ENCODE measurements at regions not wholly inside any gene's neighbourhood (a gene's known extent, or its start where the extent isn't known, plus 50 kb on each side); places are given as distances from the start of the nearest gene placed in this dataset.
A peak's percentile ranks its signal among the peaks of the same experiment; 100 is the strongest.

DNA sequence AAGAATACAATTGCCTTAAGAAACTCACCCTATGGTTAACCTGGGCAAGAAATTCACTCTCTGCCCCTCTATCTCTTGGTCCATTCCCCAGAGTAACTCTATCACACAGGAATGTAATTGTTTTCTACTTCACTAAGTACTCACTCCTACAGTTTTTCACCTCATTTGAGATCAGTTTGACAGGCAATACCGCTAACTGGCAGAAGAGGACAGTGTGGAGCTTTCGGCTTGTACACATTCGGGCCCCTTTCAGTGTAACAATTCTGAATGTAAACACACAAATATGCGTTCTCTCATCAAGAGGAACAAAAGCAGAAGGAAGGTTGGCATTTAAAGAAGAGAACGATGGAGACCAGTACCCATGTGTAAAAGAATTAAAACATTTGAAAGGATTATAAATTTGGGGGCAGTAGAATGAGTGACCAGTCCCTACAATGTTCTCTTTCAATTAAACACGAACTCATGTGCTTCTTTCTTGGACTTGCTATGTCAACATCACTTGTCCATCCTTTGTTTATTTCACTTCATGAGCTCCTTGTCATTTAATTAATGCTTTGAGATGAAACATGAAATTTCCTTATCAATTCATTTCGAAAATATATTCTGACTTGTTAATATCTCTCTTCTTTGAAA, 188.5 kb upstream of the GRAMD2B start:
- Histone ChIP-seq H3K9me3 (replicated peaks) (no peaks in the 10 kb centered on the region), H3K27me3 (replicated peaks) (no peaks in the 10 kb centered on the region), H3K4me1 (replicated peaks) (no peaks in the 10 kb centered on the region), H3K4me3 (no peak overlapping the region), H3K36me3 (no peaks in the 10 kb centered on the region), H3K27ac (no peak overlapping the region)
- DNase-seq (ENCODE audit: low read depth in 1 of 2, low spot score in 2 of 2): peak in 1 of 2 experiments; percentile 35

DNA sequence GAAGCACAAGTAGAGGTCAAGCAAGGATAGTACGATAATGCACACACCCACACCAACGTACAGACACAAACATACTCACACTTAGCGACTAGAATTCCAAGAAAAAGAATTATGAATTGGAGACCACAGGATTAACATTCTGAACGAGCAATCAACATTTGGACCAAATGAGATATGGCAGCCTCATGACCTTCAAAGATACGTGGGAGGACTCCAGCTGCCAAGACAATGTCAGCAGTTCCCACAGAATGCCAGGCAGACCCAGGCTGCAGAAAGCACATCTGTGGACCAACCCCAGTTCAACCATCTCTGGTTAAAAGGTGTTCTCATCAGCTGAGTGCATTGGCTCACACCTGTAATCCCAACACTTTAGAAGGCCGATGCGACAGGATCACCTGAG, 187.6 kb upstream of the GRAMD2B start:
- DNase-seq (ENCODE audit: low read depth in 1 of 2, low spot score in 2 of 2): no peak
- no peak overlapping the region for H3K4me3 ChIP-seq
- no peak overlapping the region for H3K27ac ChIP-seq
- H3K36me3 ChIP-seq: no peaks in the 10 kb centered on the region
- no peaks in the 10 kb centered on the region for H3K4me1 ChIP-seq (replicated peaks)
- no peaks in the 10 kb centered on the region for H3K9me3 ChIP-seq (replicated peaks)
- H3K27me3 ChIP-seq (replicated peaks): no peaks in the 10 kb centered on the region

DNA sequence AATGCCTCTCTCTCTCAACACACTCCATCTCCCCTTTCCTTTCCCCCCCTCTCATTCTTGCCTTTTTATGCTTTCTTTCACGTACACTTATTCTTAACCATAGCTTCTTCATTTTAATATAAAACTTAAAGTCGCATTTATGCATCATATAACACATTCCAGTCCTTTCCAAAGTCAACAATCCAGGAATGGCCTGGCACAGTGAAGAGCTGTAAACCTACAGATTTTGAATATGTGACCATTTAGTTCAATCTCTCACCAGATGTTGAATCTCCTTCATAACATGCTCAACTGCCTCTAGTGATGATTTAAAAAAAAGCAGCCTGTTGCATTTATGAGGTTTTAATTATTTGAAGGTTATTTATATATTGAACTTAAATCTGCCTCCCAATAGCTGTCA, 186.2 kb upstream of the GRAMD2B start:
- no peaks in the 10 kb centered on the region for H3K36me3 ChIP-seq
- H3K27me3 ChIP-seq (replicated peaks): no peaks in the 10 kb centered on the region; the same call in 1 of the 2 replicates
- H3K9me3 ChIP-seq (replicated peaks): no peaks in the 10 kb centered on the region
- H3K4me1 ChIP-seq (replicated peaks): no peaks in the 10 kb centered on the region
- no peak overlapping the region for H3K4me3 ChIP-seq
- H3K27ac ChIP-seq: no peak overlapping the region
- DNase-seq (ENCODE audit: low read depth in 1 of 2, low spot score in 2 of 2): no peak

DNA sequence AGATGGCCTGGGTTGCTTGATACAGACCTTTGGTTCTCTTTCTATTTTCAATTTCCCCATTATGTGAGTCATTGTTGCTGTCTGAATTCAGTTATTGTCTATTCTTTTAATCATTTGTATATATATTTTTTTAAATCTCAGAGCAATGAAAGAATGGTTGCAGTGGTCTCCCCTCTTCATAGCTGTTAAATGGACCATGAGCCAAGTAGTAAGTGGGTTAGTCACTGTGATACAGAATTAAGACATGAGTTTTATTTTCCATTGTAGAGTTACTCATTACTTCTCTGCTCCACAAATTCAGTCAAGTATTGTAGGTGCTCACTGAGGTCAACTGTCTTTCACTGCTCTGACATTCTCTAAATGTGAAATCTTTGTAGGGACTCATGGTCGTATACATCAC, 174.6 kb upstream of the GRAMD2B start:
- Histone ChIP-seq H3K36me3 (no peaks in the 10 kb centered on the region), H3K4me1 (replicated peaks) (no peaks in the 10 kb centered on the region)
- DNase-seq (ENCODE audit: low read depth in 1 of 2, low spot score in 2 of 2): no peak

DNA sequence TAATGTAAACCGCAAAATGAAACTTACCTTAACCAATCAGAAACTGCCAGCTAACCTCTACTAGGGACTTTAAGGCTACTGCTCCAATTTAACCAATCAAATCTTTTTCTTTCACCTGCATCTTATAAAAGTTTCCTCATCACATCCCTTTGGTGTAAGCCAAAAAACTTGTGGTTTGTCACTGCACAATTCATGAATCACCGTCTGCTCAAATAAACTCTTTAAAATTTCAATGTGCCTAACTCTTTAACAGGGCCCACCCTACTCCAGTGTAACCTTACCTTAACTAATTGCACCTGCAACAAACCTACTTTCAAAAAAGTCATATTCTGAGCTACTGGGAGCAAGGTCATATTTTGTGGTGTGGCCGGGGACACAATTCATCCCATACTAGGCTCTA, 172.2 kb upstream of the GRAMD2B start:
- Histone ChIP-seq H3K4me1 (replicated peaks) (no peaks in the 10 kb centered on the region), H3K4me3 (no peak overlapping the region), H3K36me3 (no peaks in the 10 kb centered on the region), H3K27me3 (replicated peaks) (no peaks in the 10 kb centered on the region), H3K9me3 (replicated peaks) (no peaks in the 10 kb centered on the region), H3K27ac (no peak overlapping the region)
- DNase-seq (ENCODE audit: low read depth in 1 of 2, low spot score in 2 of 2): no peak

More for the DNA sequence above, 174.6 kb upstream of the GRAMD2B start:
- Histone ChIP-seq H3K27me3 (replicated peaks) (no peaks in the 10 kb centered on the region), H3K27ac (no peak overlapping the region), H3K4me3 (no peak overlapping the region), H3K9me3 (replicated peaks) (no peaks in the 10 kb centered on the region)

DNA sequence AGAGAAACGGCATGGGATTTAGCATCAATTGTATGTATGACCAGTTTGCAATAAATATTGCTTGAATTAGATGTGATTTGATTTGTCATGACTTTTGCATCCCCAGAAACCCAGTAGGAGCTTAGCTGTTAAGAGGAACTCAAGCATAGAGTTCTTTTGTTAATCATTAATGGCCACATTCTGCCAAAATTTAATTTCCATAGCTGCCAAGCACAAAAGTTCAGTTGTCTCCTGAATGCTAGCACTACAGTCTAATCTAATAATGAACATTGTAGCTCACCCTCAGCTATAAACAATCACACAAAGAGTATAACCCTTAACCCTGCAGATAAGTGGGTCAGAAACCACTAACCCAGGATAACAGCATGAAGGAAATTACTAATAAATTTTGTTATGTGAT, 169.8 kb upstream of the GRAMD2B start:
- Histone ChIP-seq H3K4me3 (no peak overlapping the region), H3K9me3 (replicated peaks) (no peaks in the 10 kb centered on the region), H3K27me3 (replicated peaks) (no peaks in the 10 kb centered on the region), H3K4me1 (replicated peaks) (no peaks in the 10 kb centered on the region), H3K27ac (no peak overlapping the region), H3K36me3 (no peaks in the 10 kb centered on the region)
- DNase-seq (ENCODE audit: low read depth in 1 of 2, low spot score in 2 of 2): no peak

DNA sequence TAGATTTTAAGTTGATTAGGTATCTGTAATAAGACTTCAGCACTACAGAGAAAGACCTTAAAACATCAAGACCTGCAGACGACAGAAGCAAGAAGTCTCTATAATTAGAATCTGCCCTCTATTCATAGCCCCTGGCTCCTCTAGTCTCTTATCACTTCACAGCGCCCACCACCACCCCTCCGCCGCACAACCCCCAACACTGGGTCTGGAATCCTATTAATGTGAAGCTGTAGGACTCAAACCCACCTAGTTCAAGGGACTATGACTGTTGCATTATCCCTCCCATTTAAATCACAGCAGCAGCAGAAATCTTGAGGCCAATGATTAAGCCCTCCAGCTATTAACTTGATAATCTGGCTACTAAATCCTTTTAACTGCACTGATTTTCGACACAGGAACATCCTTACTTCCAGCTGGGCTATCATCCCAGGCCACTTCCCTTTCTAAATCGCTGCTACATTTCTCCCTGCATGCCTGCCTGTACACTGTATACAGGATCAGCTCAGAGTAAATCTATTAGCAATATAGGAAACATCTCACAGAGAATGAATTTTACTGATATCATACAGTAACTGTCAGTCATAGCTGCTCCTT, 159.5 kb upstream of the GRAMD2B start:
- Histone ChIP-seq H3K4me3 (no peak overlapping the region), H3K4me1 (replicated peaks) (no peaks in the 10 kb centered on the region)
- no peak for DNase-seq (ENCODE audit: low read depth in 1 of 2, low spot score in 2 of 2)

DNA sequence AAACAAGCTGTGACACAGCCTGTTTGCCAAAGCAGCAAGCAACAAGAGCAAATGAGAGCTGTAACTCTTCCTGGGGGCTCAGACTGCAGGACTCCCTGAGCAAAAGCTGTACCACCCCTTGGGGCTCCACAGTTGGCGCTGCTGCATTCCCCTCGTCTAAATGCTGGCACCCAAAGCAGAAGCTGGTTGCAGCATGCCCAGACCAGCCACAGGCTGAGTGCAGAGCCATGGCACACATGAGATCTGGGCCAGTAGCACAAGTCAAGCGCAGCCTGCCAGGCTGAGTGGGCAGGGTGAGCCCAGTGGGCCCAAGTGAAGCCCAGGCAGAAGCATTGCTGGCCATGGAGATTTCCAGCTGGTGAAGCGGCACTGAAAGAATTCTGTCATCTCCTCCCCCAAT, 157.3 kb upstream of the GRAMD2B start:
- Histone ChIP-seq H3K4me1 (replicated peaks) (no peaks in the 10 kb centered on the region), H3K27ac (no peak overlapping the region), H3K4me3 (no peak overlapping the region), H3K36me3 (no peaks in the 10 kb centered on the region), H3K27me3 (replicated peaks) (no peaks in the 10 kb centered on the region), H3K9me3 (replicated peaks) (no peaks in the 10 kb centered on the region)
- no peak for DNase-seq (ENCODE audit: low read depth in 1 of 2, low spot score in 2 of 2)

More for the DNA sequence above, 159.5 kb upstream of the GRAMD2B start:
- H3K27ac ChIP-seq: no peak overlapping the region
- H3K36me3 ChIP-seq: no peaks in the 10 kb centered on the region
- H3K27me3 ChIP-seq (replicated peaks): no peaks in the 10 kb centered on the region
- H3K9me3 ChIP-seq (replicated peaks): no peaks in the 10 kb centered on the region

DNA sequence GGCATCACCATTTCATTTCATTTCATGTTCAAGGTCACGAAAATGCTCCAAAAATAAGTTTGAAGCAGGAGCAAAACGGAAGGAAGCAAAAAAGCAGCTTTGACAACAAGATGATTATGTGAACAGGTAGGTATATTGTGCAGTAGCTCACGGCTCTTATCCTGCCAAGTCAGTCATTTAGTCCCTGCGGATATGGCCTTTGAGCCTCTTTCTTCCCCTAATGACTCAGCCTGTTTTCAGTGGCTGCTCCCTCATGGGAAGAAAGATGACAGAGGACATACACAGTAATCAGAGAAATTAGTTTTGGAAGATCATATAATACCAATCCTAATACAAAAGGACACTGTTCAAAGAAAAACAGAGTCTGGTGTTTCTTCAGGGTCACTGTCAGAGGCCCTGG, 155.8 kb upstream of the GRAMD2B start:
- H3K4me3 ChIP-seq: no peak overlapping the region
- H3K9me3 ChIP-seq (replicated peaks): no peaks in the 10 kb centered on the region
- H3K27me3 ChIP-seq (replicated peaks): no peaks in the 10 kb centered on the region
- H3K36me3 ChIP-seq: no peaks in the 10 kb centered on the region
- no peak for DNase-seq (ENCODE audit: low read depth in 1 of 2, low spot score in 2 of 2)
- H3K4me1 ChIP-seq (replicated peaks): no peaks in the 10 kb centered on the region
- H3K27ac ChIP-seq: no peak overlapping the region

DNA sequence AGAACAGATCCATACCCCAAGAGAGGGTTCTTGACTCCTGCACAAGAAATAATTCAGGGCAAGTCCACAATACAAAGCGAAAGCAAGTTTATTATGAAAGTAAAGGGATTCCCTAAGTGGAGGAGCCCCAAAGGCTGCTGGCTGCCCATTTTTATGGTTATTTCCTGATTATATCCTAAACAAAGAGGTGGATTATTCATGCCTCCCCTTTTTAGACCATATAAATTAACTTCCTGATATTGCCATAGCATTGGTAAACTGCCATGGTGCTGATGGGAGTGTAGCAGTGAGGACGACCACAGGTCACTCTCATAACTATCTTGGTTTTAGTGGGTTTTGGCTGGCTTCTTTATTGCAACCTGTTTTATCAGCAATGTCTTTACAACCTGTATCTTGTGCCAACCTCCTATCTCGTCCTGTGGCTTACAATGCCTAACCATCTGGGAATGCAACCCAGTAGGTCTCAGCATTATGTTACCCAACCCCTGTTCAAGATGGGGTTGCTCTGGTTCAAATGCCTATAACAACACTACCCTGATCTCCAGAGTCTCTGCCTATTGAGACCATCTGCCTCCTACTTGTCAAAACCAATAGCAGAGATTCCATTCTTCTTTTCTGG, 154.4 kb upstream of the GRAMD2B start:
- Histone ChIP-seq H3K4me3 (no peak overlapping the region), H3K27ac (no peak overlapping the region), H3K27me3 (replicated peaks) (no peaks in the 10 kb centered on the region), H3K9me3 (replicated peaks) (no peaks in the 10 kb centered on the region), H3K4me1 (replicated peaks) (no peaks in the 10 kb centered on the region), H3K36me3 (no peaks in the 10 kb centered on the region)
- DNase-seq (ENCODE audit: low read depth in 1 of 2, low spot score in 2 of 2): no peak

DNA sequence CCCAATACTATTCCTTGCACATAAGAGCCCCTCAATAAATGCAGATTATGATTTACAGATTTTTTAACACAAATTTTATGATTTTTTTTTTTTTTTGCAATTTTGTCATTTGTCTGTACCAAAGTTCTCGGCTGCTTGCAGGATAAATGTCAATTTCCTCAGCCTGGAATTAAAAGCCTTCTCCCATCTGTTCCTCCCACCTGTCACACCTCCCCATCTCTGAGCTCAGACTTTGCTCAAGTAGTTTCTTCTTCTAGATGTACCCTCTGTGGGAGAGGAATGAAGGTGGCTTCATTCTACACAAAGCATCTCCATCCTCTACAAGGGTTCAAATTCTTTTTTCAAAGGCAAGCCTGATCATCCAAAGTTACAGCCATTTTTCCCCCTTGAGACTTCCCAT, 153.7 kb upstream of the GRAMD2B start:
- Histone ChIP-seq H3K4me1 (replicated peaks) (no peaks in the 10 kb centered on the region), H3K4me3 (no peak overlapping the region), H3K36me3 (no peaks in the 10 kb centered on the region), H3K27me3 (replicated peaks) (no peaks in the 10 kb centered on the region), H3K27ac (no peak overlapping the region), H3K9me3 (replicated peaks) (no peaks in the 10 kb centered on the region)
- no peak for DNase-seq (ENCODE audit: low read depth in 1 of 2, low spot score in 2 of 2)

DNA sequence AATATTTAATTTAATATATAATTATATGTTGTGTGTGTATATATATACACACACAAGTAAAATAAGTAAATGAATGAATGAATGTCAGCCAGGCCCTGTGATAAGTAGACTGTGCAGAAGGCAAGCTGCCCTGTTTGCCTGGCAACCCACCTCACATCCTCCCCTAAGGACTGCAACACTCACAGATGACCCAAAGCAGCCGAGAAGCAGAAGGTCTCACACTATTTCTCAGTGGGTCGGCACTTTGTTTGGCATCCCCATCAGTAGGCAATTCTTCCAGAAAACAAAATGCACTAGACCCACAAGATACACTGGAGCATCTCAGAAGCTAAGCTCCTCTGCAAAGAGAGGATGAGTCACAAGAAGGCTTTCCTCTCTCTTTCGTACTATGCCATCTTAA, 152.1 kb upstream of the GRAMD2B start:
- no peak for DNase-seq (ENCODE audit: low read depth in 1 of 2, low spot score in 2 of 2)
- Histone ChIP-seq H3K4me3 (no peak overlapping the region), H3K9me3 (replicated peaks) (no peaks in the 10 kb centered on the region), H3K27me3 (replicated peaks) (no peaks in the 10 kb centered on the region), H3K27ac (no peak overlapping the region), H3K4me1 (replicated peaks) (no peaks in the 10 kb centered on the region), H3K36me3 (no peaks in the 10 kb centered on the region)

DNA sequence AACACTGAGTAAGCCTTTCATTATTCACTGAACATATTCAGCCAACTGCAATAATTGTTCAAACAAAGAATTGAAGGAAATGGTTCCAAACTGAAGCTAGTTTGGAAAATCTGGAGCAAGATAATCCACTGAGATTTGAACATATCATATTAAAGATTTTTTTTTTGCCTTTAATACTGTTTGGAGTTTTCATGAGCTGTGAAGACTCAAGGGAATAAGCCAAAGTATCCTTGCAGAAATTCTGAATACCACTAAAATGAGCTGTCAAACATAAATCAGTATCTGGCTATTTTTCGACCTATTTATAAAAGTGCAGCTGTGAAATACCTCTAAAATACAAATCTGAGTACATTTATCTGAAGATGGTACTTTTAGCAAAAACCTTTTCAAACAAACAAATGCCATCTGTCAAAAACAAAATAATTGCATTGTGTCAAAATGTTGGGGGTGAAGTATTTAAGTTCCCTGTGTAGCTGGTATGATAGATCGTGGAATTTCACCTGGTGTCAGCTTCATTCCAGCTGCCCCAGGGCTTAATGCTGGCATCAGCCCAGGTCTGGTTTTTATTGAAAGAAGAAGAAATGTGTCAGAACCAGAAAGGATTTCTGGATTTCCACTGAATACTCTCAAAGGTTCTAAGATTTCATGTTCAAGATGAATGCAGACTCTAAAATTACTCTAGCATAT, 149.0 kb upstream of the GRAMD2B start:
- no peak for DNase-seq (ENCODE audit: low read depth in 1 of 2, low spot score in 2 of 2)
- no peaks in the 10 kb centered on the region for H3K4me1 ChIP-seq (replicated peaks)
- no peak overlapping the region for H3K27ac ChIP-seq
- H3K36me3 ChIP-seq: no peaks in the 10 kb centered on the region
- H3K27me3 ChIP-seq (replicated peaks): no peaks in the 10 kb centered on the region
- H3K4me3 ChIP-seq: no peak overlapping the region
- no peaks in the 10 kb centered on the region for H3K9me3 ChIP-seq (replicated peaks)

DNA sequence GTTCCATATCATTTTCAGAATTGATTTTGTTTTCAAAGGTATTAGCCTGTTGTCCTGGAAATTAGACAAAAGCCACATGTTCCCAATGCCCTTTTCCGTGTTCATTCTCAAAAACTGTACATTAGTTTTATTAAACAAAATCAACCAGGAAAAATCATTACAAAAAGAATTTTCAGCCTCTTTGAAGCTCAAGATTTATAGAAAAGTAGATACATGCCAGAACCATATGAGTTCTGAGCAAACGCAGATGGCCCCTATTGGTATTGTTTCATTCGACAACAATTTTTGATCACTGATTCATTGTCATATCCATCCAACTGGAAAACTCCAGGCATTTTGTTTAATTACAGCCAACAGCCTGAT, 148.5 kb upstream of the GRAMD2B start:
- no peaks in the 10 kb centered on the region for H3K9me3 ChIP-seq (replicated peaks)
- no peaks in the 10 kb centered on the region for H3K4me1 ChIP-seq (replicated peaks)
- H3K27me3 ChIP-seq (replicated peaks): no peaks in the 10 kb centered on the region
- no peak overlapping the region for H3K4me3 ChIP-seq
- H3K36me3 ChIP-seq: no peaks in the 10 kb centered on the region
- no peak overlapping the region for H3K27ac ChIP-seq
- no peak for DNase-seq (ENCODE audit: low read depth in 1 of 2, low spot score in 2 of 2)

Measured in SJSA1 (cell line).